HEK293 (cell line): ENCODE measurements at regions not wholly inside any gene's neighbourhood (a gene's known extent, or its start where the extent isn't known, plus 50 kb on each side); places are given as distances from the start of the nearest gene placed in this dataset.

Experiments
- CTCF ChIA-PET: fragments of 350-600 bp; formaldehyde crosslinking; extraction: SDS; loops from one replicate; lab custom pipeline; 2021; ENCODE audit warnings: antibody characterized with exemption; lab: Yijun Ruan, JAX
- POLR2A ChIA-PET: fragments of 300-600 bp; formaldehyde crosslinking; extraction: SDS; loops from one replicate; lab custom pipeline; 2020; ENCODE audit warnings: antibody characterized with exemption, inconsistent platforms; lab: Yijun Ruan, JAX
- H3K27ac ChIP-seq: fragments of 200-500 bp; sonication (Bioruptor generic); 2 replicates; pipeline ENCODE4 v1.5.1; 2014; ENCODE audit warnings: low read depth, low read length, control low read depth, inconsistent platforms; ENCODE audit errors: extremely low read depth
- H3K36me3 ChIP-seq, 2 experiments: fragments of 200-500 bp in 1 of 2; sonication (Bioruptor generic) in 1 of 2; 1 replicate in 1 of 2; 2 replicates in 1 of 2; pipeline ENCODE4 v1.5.1; 2014 to 2017; ENCODE audit warnings: inconsistent platforms in 2 of 2, low read length in 2 of 2; ENCODE audit not compliant: control insufficient read depth in 2 of 2, insufficient read depth in 1 of 2
- H3K4me1 ChIP-seq: fragments of 200-500 bp; sonication (Bioruptor generic); 2 replicates; pipeline ENCODE4 v1.5.1; 2014; ENCODE audit warnings: mild to moderate bottlenecking, low read length, inconsistent platforms; ENCODE audit not compliant: control insufficient read depth, insufficient read depth
- H3K4me3 ChIP-seq: 2 replicates; pipeline ENCODE4 v1.5.1; 2011; ENCODE audit warnings: low read depth, mild to moderate bottlenecking, control low read depth, low read length, moderate library complexity
- H3K9me3 ChIP-seq: fragments of 200-500 bp; sonication (Bioruptor generic); 2 replicates; pipeline ENCODE4 v1.5.1; 2014; ENCODE audit warnings: low read depth, low read length, inconsistent platforms; ENCODE audit not compliant: control insufficient read depth, insufficient read depth
- BCL11A ChIP-seq: fragments of 450-650 bp; formaldehyde crosslinking; IDR thresholded peaks from 2 replicates; pipeline ENCODE4 v1.5.1; 2016; ENCODE audit warnings: low read depth, missing biosample characterization, missing genetic modification characterization
- SCRT1 ChIP-seq: fragments of 450-650 bp; formaldehyde crosslinking; IDR thresholded peaks from 2 replicates; pipeline ENCODE4 v1.5.1; 2016; ENCODE audit warnings: missing biosample characterization, missing genetic modification characterization, borderline replicate concordance
- SETDB1 ChIP-seq: IDR thresholded peaks from one replicate; pipeline ENCODE4 v1.6.1; 2017; ENCODE audit warnings: mild to moderate bottlenecking, low read length, moderate library complexity, mixed read lengths; ENCODE audit not compliant: insufficient read length
- TRIM28 ChIP-seq: IDR thresholded peaks from 2 replicates; pipeline ENCODE4 v1.6.1; 2011; ENCODE audit warnings: low read length, control low read depth, borderline replicate concordance
- ZBTB21 ChIP-seq: fragments of 450-650 bp; formaldehyde crosslinking; IDR thresholded peaks from 2 replicates; pipeline ENCODE4 v1.5.1; 2017; ENCODE audit warnings: missing biosample characterization, missing genetic modification characterization
- ZIC2 ChIP-seq: fragments of 450-650 bp; formaldehyde crosslinking; IDR thresholded peaks from 2 replicates; pipeline ENCODE4 v1.5.1; 2016; ENCODE audit warnings: missing biosample characterization, missing genetic modification characterization
- ZNF121 ChIP-seq: fragments of 450-650 bp; formaldehyde crosslinking; IDR thresholded peaks from 2 replicates; pipeline ENCODE4 v1.5.1; 2016; ENCODE audit warnings: missing biosample characterization, missing genetic modification characterization
- ZNF157 ChIP-seq: fragments of 450-650 bp; formaldehyde crosslinking; IDR thresholded peaks from 2 replicates; pipeline ENCODE4 v1.5.1; 2016; ENCODE audit warnings: missing biosample characterization, missing genetic modification characterization
- ZNF211 ChIP-seq: fragments of 450-650 bp; formaldehyde crosslinking; IDR thresholded peaks from 2 replicates; pipeline ENCODE4 v1.5.1; 2016; ENCODE audit warnings: low read depth, missing biosample characterization, missing genetic modification characterization
- ZNF354C ChIP-seq: fragments of 450-650 bp; formaldehyde crosslinking; IDR thresholded peaks from 2 replicates; pipeline ENCODE4 v1.5.1; 2016; ENCODE audit warnings: missing biosample characterization, missing genetic modification characterization, low read depth, borderline replicate concordance
- ZNF571 ChIP-seq: fragments of 450-650 bp; formaldehyde crosslinking; IDR thresholded peaks from 2 replicates; pipeline ENCODE4 v1.5.0; 2017; ENCODE audit warnings: missing biosample characterization, missing genetic modification characterization
- ZNF600 ChIP-seq: fragments of 450-650 bp; formaldehyde crosslinking; IDR thresholded peaks from 2 replicates; pipeline ENCODE4 v1.5.1; 2016; ENCODE audit warnings: missing biosample characterization, missing genetic modification characterization
- ZNF768 ChIP-seq: fragments of 450-650 bp; formaldehyde crosslinking; IDR thresholded peaks from 2 replicates; pipeline ENCODE4 v1.5.1; 2018; ENCODE audit warnings: missing biosample characterization, mild to moderate bottlenecking, missing genetic modification characterization
- ZXDB ChIP-seq: fragments of 450-650 bp; formaldehyde crosslinking; IDR thresholded peaks from 2 replicates; pipeline ENCODE4 v1.5.1; 2016; ENCODE audit warnings: missing biosample characterization, missing genetic modification characterization
- TF ChIP-seq, protein P1 (sequence below): fragments of 450-650 bp; formaldehyde crosslinking; IDR thresholded peaks from 2 replicates; pipeline ENCODE4 v1.5.1; 2017; ENCODE audit warnings: missing biosample characterization, mild to moderate bottlenecking, missing genetic modification characterization, moderate library complexity
- TF ChIP-seq, protein P2 (sequence below): fragments of 450-650 bp; IDR thresholded peaks from 2 replicates; pipeline ENCODE4 v1.5.1; 2018; ENCODE audit warnings: missing biosample characterization, mild to moderate bottlenecking, missing genetic modification characterization
- TF ChIP-seq, protein P3 (sequence below): fragments of 450-650 bp; formaldehyde crosslinking; IDR thresholded peaks from 2 replicates; pipeline ENCODE4 v1.5.1; 2016; ENCODE audit warnings: missing biosample characterization, missing genetic modification characterization
- TF ChIP-seq, protein P4 (sequence below): IDR thresholded peaks from 2 replicates; pipeline ENCODE4 v1.6.1; 2011; ENCODE audit warnings: mild to moderate bottlenecking, low read depth, low read length, borderline replicate concordance
- TF ChIP-seq, protein P5 (sequence below): fragments of 450-650 bp; formaldehyde crosslinking; IDR thresholded peaks from 2 replicates; pipeline ENCODE4 v1.5.1; 2016; ENCODE audit warnings: missing biosample characterization, missing genetic modification characterization
- TF ChIP-seq, protein P6 (sequence below): fragments of 450-650 bp; formaldehyde crosslinking; IDR thresholded peaks from 2 replicates; pipeline ENCODE4; 2016; ENCODE audit warnings: missing biosample characterization, missing genetic modification characterization
- TF ChIP-seq, protein P7 (sequence below): fragments of 450-650 bp; formaldehyde crosslinking; IDR thresholded peaks from 2 replicates; pipeline ENCODE4 v1.5.1; 2017; ENCODE audit warnings: missing biosample characterization, missing genetic modification characterization

DNA sequence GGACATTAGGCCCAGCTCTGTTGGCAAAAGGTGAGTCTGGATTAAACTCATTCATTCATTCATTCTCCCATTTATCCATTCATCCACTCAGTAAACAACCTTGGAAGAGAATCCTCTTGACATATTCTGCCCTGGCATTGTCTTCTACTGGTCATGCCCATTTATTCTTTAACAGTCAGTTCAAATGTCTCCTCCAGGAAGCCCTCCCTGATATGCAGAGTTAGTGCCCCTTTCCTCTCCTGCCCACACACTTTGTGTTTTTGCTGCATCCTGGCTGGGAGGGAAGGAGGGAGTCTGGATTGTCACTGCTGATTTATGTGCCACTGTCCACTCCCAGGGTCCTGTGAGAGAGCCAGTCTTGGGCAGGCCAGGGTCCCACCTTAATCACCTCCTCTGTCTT is 600.3 kb downstream of the MATN1 start (continued):
- TF ChIP-seq, protein P1, sequence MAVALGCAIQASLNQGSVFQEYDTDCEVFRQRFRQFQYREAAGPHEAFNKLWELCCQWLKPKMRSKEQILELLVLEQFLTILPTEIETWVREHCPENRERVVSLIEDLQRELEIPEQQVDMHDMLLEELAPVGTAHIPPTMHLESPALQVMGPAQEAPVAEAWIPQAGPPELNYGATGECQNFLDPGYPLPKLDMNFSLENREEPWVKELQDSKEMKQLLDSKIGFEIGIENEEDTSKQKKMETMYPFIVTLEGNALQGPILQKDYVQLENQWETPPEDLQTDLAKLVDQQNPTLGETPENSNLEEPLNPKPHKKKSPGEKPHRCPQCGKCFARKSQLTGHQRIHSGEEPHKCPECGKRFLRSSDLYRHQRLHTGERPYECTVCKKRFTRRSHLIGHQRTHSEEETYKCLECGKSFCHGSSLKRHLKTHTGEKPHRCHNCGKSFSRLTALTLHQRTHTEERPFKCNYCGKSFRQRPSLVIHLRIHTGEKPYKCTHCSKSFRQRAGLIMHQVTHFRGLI (tag by site-specific recombination): no peak

DNA sequence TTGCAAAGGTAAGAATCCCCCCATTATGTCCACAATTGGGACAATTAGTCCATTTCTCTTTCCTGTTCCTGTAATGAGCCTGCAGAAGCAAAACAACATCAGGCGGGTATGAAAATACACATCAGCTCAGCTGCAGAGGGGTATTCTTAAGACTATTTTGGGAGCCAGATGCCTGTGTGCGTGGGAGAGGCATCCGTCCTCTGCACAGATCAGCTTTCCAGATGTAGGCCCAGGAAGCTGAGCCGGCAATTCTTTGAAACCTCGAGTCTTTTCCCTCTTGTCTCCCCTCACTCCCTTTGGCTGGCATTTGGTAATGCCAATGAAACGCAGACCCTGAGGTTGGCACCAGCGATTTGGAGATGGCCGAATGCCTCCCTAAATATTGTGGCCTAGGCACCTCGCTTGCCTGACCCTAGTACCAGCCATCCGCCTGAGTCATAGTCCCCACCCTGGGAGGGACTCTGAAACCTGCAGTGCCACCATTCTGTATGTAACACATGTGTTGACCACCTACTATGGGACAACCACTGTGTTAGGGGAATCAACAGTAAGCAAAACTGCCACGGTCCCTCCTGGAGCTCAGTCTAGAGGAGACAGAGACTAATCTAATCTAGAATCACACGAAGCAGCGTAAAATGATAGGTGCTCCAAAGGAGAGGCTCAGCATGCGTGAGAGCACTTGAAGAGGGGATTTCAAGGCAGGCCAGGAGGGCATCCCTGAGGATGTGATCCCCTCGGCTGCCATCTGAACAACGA is 603.0 kb downstream of the MATN1 start:
- Histone ChIP-seq H3K4me1 (no peaks in the 10 kb centered on the region), H3K9me3 (no peaks in the 10 kb centered on the region), H3K4me3 (no peak overlapping the region)
- ChIA-PET CTCF (no interaction called here), POLR2A (no interaction called here)
- TF ChIP-seq ZIC2 (tag by site-specific recombination): peak; percentile 93
- no peak for TF ChIP-seq ZXDB
- no peak for TF ChIP-seq ZBTB21 (tag by site-specific recombination)
- TF ChIP-seq ZNF768: no peak
- TF ChIP-seq, protein P2, sequence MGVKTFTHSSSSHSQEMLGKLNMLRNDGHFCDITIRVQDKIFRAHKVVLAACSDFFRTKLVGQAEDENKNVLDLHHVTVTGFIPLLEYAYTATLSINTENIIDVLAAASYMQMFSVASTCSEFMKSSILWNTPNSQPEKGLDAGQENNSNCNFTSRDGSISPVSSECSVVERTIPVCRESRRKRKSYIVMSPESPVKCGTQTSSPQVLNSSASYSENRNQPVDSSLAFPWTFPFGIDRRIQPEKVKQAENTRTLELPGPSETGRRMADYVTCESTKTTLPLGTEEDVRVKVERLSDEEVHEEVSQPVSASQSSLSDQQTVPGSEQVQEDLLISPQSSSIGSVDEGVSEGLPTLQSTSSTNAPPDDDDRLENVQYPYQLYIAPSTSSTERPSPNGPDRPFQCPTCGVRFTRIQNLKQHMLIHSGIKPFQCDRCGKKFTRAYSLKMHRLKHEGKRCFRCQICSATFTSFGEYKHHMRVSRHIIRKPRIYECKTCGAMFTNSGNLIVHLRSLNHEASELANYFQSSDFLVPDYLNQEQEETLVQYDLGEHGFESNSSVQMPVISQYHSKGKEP (tag by site-specific recombination): no peak
- TF ChIP-seq, all 188 proteins: peak for 1
- H3K36me3 ChIP-seq: no peaks in the 10 kb centered on the region
- no peak overlapping the region for H3K27ac ChIP-seq

DNA sequence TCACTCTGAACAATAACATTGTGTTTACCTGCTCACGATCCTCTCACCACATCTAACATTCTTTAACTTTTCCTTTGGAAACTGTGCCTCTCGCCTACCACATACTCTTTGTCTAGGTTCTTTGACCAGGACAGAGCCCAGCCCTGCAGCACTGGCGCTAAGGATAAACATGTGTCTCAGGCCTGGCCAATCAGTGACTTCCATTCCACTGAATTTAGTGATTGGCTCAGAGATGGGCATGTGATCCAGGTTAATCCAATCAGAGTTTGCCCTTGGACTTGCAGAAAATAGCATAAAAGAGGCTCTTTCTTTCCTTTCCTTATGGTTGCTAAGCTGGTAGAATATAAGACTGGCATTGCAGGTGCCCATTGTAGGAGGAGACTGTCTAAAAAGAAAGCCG is 605.7 kb downstream of the MATN1 start:
- H3K4me1 ChIP-seq: no peaks in the 10 kb centered on the region
- no peak overlapping the region for H3K4me3 ChIP-seq
- H3K36me3 ChIP-seq: no peaks in the 10 kb centered on the region
- POLR2A ChIA-PET: no interaction called here
- no peaks in the 10 kb centered on the region for H3K9me3 ChIP-seq
- CTCF ChIA-PET: interaction anchor here (1.5 kb wide), 1 partner anchor 325 kb away, joined by 4 read pairs; no protein-coding TSS in a partner anchor
- no peak overlapping the region for H3K27ac ChIP-seq
- TF ChIP-seq, protein P3, sequence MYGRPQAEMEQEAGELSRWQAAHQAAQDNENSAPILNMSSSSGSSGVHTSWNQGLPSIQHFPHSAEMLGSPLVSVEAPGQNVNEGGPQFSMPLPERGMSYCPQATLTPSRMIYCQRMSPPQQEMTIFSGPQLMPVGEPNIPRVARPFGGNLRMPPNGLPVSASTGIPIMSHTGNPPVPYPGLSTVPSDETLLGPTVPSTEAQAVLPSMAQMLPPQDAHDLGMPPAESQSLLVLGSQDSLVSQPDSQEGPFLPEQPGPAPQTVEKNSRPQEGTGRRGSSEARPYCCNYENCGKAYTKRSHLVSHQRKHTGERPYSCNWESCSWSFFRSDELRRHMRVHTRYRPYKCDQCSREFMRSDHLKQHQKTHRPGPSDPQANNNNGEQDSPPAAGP: no peak
- no peak for TF ChIP-seq ZNF157 (tag by site-specific recombination)
- TF ChIP-seq, protein P4, sequence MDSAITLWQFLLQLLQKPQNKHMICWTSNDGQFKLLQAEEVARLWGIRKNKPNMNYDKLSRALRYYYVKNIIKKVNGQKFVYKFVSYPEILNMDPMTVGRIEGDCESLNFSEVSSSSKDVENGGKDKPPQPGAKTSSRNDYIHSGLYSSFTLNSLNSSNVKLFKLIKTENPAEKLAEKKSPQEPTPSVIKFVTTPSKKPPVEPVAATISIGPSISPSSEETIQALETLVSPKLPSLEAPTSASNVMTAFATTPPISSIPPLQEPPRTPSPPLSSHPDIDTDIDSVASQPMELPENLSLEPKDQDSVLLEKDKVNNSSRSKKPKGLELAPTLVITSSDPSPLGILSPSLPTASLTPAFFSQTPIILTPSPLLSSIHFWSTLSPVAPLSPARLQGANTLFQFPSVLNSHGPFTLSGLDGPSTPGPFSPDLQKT: no peak
- TF ChIP-seq SCRT1: no peak
- no peak for TF ChIP-seq SETDB1
- no peak for TF ChIP-seq ZNF571 (tag by site-specific recombination)
- TF ChIP-seq, protein P5, sequence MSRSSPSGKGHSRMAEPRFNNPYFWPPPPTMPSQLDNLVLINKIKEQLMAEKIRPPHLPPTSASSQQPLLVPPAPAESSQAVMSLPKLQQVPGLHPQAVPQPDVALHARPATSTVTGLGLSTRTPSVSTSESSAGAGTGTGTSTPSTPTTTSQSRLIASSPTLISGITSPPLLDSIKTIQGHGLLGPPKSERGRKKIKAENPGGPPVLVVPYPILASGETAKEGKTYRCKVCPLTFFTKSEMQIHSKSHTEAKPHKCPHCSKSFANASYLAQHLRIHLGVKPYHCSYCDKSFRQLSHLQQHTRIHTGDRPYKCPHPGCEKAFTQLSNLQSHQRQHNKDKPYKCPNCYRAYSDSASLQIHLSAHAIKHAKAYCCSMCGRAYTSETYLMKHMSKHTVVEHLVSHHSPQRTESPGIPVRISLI (tag by site-specific recombination): no peak
- no peak for TF ChIP-seq ZNF600 (tag by site-specific recombination)
- TF ChIP-seq, protein P2 (tag by site-specific recombination): no peak
- TF ChIP-seq TRIM28: no peak
- TF ChIP-seq ZBTB21 (tag by site-specific recombination): no peak
- TF ChIP-seq, protein P6, sequence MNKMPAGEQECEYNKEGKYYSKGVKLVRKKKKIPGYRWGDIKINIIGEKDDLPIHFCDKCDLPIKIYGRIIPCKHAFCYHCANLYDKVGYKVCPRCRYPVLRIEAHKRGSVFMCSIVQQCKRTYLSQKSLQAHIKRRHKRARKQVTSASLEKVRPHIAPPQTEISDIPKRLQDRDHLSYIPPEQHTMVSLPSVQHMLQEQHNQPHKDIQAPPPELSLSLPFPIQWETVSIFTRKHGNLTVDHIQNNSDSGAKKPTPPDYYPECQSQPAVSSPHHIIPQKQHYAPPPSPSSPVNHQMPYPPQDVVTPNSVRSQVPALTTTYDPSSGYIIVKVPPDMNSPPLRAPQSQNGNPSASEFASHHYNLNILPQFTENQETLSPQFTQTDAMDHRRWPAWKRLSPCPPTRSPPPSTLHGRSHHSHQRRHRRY (tag by site-specific recombination): no peak
- TF ChIP-seq ZNF354C (tag by site-specific recombination): no peak
- TF ChIP-seq ZNF211 (tag by site-specific recombination): no peak
- TF ChIP-seq, protein P7, sequence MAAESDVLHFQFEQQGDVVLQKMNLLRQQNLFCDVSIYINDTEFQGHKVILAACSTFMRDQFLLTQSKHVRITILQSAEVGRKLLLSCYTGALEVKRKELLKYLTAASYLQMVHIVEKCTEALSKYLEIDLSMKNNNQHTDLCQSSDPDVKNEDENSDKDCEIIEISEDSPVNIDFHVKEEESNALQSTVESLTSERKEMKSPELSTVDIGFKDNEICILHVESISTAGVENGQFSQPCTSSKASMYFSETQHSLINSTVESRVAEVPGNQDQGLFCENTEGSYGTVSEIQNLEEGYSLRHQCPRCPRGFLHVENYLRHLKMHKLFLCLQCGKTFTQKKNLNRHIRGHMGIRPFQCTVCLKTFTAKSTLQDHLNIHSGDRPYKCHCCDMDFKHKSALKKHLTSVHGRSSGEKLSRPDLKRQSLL (tag by site-specific recombination): no peak
- TF ChIP-seq ZNF121 (tag by site-specific recombination): no peak
- no peak for TF ChIP-seq BCL11A
